GM18858 (cell line): ENCODE measurements at regions not wholly inside any gene's neighbourhood (a gene's known extent, or its start where the extent isn't known, plus 50 kb on each side); places are given as distances from the start of the nearest gene placed in this dataset.

Source experiments
- ATAC-seq: cut with Tn5 transposase; IDR thresholded peaks from one replicate; pipeline ENCODE4 v1.9.1; 2021; ENCODE audit not compliant: unreplicated experiment

- ATAC-seq: no peak
Measured at GRCh38 chr5:4542145-4542778, 597.9 kb upstream of the ADAMTS16 start.

GRCh38 chr5:4544049-4544670 is 596.0 kb upstream of the ADAMTS16 start:
- ATAC-seq: no peak

- no peak for ATAC-seq
Measured at GRCh38 chr5:4547547-4547946, 592.6 kb upstream of the ADAMTS16 start.

- no peak for ATAC-seq
Measured at GRCh38 chr5:4548341-4548740, 591.8 kb upstream of the ADAMTS16 start.

- no peak for ATAC-seq
Measured at GRCh38 chr5:4549351-4549750, 590.8 kb upstream of the ADAMTS16 start.

GRCh38 chr5:4551034-4551433 is 589.1 kb upstream of the ADAMTS16 start:
- no peak for ATAC-seq

- ATAC-seq: no peak
Measured at GRCh38 chr5:4553130-4553529, 587.0 kb upstream of the ADAMTS16 start.

GRCh38 chr5:4553978-4554377 is 586.2 kb upstream of the ADAMTS16 start:
- ATAC-seq: no peak

GRCh38 chr5:4555725-4556285 is 584.3 kb upstream of the ADAMTS16 start:
- no peak for ATAC-seq

GRCh38 chr5:4561403-4561802 is 578.7 kb upstream of the ADAMTS16 start:
- ATAC-seq: no peak

- no peak for ATAC-seq
Measured at GRCh38 chr5:4563400-4563799, 576.7 kb upstream of the ADAMTS16 start.

- ATAC-seq: no peak
Measured at GRCh38 chr5:4570047-4570995, 569.8 kb upstream of the ADAMTS16 start.

- ATAC-seq: no peak
Measured at GRCh38 chr5:4571248-4571948, 568.7 kb upstream of the ADAMTS16 start.

- no peak for ATAC-seq
Measured at GRCh38 chr5:4572311-4573100, 567.6 kb upstream of the ADAMTS16 start.

- no peak for ATAC-seq
Measured at GRCh38 chr5:4575608-4576007, 564.5 kb upstream of the ADAMTS16 start.

GRCh38 chr5:4576161-4576748 is 563.9 kb upstream of the ADAMTS16 start:
- no peak for ATAC-seq

GRCh38 chr5:4576908-4577307 is 563.2 kb upstream of the ADAMTS16 start:
- ATAC-seq: no peak

- no peak for ATAC-seq
Measured at GRCh38 chr5:4579679-4580078, 560.5 kb upstream of the ADAMTS16 start.

GRCh38 chr5:4580772-4581171 is 559.4 kb upstream of the ADAMTS16 start:
- ATAC-seq: no peak

- no peak for ATAC-seq
Measured at GRCh38 chr5:4581289-4581688, 558.8 kb upstream of the ADAMTS16 start.
